HEK293 (cell line): ENCODE measurements at regions not wholly inside any gene's neighbourhood (a gene's known extent, or its start where the extent isn't known, plus 50 kb on each side); places are given as distances from the start of the nearest gene placed in this dataset.

ENCODE experiments used
- CTCF ChIA-PET: fragments of 350-600 bp; formaldehyde crosslinking; extraction: SDS; loops from one replicate; lab custom pipeline; 2021; ENCODE audit warnings: antibody characterized with exemption; lab: Yijun Ruan, JAX
- POLR2A ChIA-PET: fragments of 300-600 bp; formaldehyde crosslinking; extraction: SDS; loops from one replicate; lab custom pipeline; 2020; ENCODE audit warnings: antibody characterized with exemption, inconsistent platforms; lab: Yijun Ruan, JAX
- H3K27ac ChIP-seq: fragments of 200-500 bp; sonication (Bioruptor generic); 2 replicates; pipeline ENCODE4 v1.5.1; 2014; ENCODE audit warnings: low read depth, low read length, control low read depth, inconsistent platforms; ENCODE audit errors: extremely low read depth
- H3K36me3 ChIP-seq, 2 experiments: fragments of 200-500 bp in 1 of 2; sonication (Bioruptor generic) in 1 of 2; 1 replicate in 1 of 2; 2 replicates in 1 of 2; pipeline ENCODE4 v1.5.1; 2014 to 2017; ENCODE audit warnings: inconsistent platforms in 2 of 2, low read length in 2 of 2; ENCODE audit not compliant: control insufficient read depth in 2 of 2, insufficient read depth in 1 of 2
- H3K4me1 ChIP-seq: fragments of 200-500 bp; sonication (Bioruptor generic); 2 replicates; pipeline ENCODE4 v1.5.1; 2014; ENCODE audit warnings: mild to moderate bottlenecking, low read length, inconsistent platforms; ENCODE audit not compliant: control insufficient read depth, insufficient read depth
- H3K4me3 ChIP-seq: 2 replicates; pipeline ENCODE4 v1.5.1; 2011; ENCODE audit warnings: low read depth, mild to moderate bottlenecking, control low read depth, low read length, moderate library complexity
- H3K9me3 ChIP-seq: fragments of 200-500 bp; sonication (Bioruptor generic); 2 replicates; pipeline ENCODE4 v1.5.1; 2014; ENCODE audit warnings: low read depth, low read length, inconsistent platforms; ENCODE audit not compliant: control insufficient read depth, insufficient read depth
- BCL11B ChIP-seq: fragments of 450-650 bp; formaldehyde crosslinking; IDR thresholded peaks from 2 replicates; pipeline ENCODE4 v1.5.1; 2016; ENCODE audit warnings: low read depth, missing biosample characterization, missing genetic modification characterization
- HOXD13 ChIP-seq: sonication (generic); formaldehyde crosslinking; IDR thresholded peaks from 2 replicates; pipeline ENCODE4 v1.8.0; 2022; ENCODE audit warnings: missing genetic modification reagents, borderline replicate concordance
- SETDB1 ChIP-seq: IDR thresholded peaks from one replicate; pipeline ENCODE4 v1.6.1; 2017; ENCODE audit warnings: mild to moderate bottlenecking, low read length, moderate library complexity, mixed read lengths; ENCODE audit not compliant: insufficient read length
- YY2 ChIP-seq: fragments of 450-650 bp; formaldehyde crosslinking; IDR thresholded peaks from 2 replicates; pipeline ENCODE4 v1.5.1; 2016; ENCODE audit warnings: missing biosample characterization, missing genetic modification characterization
- ZBTB1 ChIP-seq: fragments of 450-650 bp; formaldehyde crosslinking; IDR thresholded peaks from 2 replicates; pipeline ENCODE4 v1.5.1; 2016; ENCODE audit warnings: missing biosample characterization, missing genetic modification characterization
- ZBTB17 ChIP-seq: fragments of 450-650 bp; formaldehyde crosslinking; IDR thresholded peaks from 2 replicates; pipeline ENCODE4 v1.5.1; 2016; ENCODE audit warnings: missing biosample characterization, missing genetic modification characterization
- ZBTB7A ChIP-seq: fragments of 450-650 bp; formaldehyde crosslinking; IDR thresholded peaks from 2 replicates; pipeline ENCODE4 v1.5.1; 2016; ENCODE audit warnings: low read depth, missing biosample characterization, missing genetic modification characterization
- ZEB2 ChIP-seq: fragments of 450-650 bp; formaldehyde crosslinking; IDR thresholded peaks from 2 replicates; pipeline ENCODE4 v1.5.1; 2016; ENCODE audit warnings: missing biosample characterization, missing genetic modification characterization
- ZFHX2 ChIP-seq: fragments of 450-650 bp; formaldehyde crosslinking; conservative IDR thresholded peaks from 2 replicates; pipeline ENCODE4 v1.5.1; 2016; ENCODE audit warnings: missing biosample characterization, missing genetic modification characterization
- ZNF112 ChIP-seq: fragments of 450-650 bp; formaldehyde crosslinking; IDR thresholded peaks from 2 replicates; pipeline ENCODE4 v1.5.0; 2017; ENCODE audit warnings: missing biosample characterization, missing genetic modification characterization
- ZNF132 ChIP-seq: fragments of 450-650 bp; formaldehyde crosslinking; IDR thresholded peaks from 2 replicates; pipeline ENCODE4 v1.5.1; 2017; ENCODE audit warnings: missing biosample characterization, missing genetic modification characterization, borderline replicate concordance
- ZNF202 ChIP-seq: fragments of 450-650 bp; formaldehyde crosslinking; IDR thresholded peaks from 2 replicates; pipeline ENCODE4 v1.5.1; 2016; ENCODE audit warnings: missing biosample characterization, missing genetic modification characterization, borderline replicate concordance
- ZNF214 ChIP-seq: fragments of 450-650 bp; formaldehyde crosslinking; IDR thresholded peaks from 2 replicates; pipeline ENCODE4 v1.5.1; 2017; ENCODE audit warnings: missing biosample characterization, mild to moderate bottlenecking, missing genetic modification characterization, borderline replicate concordance
- ZNF23 ChIP-seq: fragments of 450-650 bp; formaldehyde crosslinking; IDR thresholded peaks from 2 replicates; pipeline ENCODE4 v1.5.1; 2016; ENCODE audit warnings: missing biosample characterization, missing genetic modification characterization, borderline replicate concordance
- ZNF426 ChIP-seq: fragments of 450-650 bp; formaldehyde crosslinking; IDR thresholded peaks from 2 replicates; pipeline ENCODE4 v1.5.1; 2017; ENCODE audit warnings: missing biosample characterization, missing genetic modification characterization, mild to moderate bottlenecking, inconsistent platforms, moderate library complexity
- ZNF473 ChIP-seq: fragments of 450-650 bp; formaldehyde crosslinking; IDR thresholded peaks from 2 replicates; pipeline ENCODE4 v1.5.1; 2017; ENCODE audit warnings: missing biosample characterization, missing genetic modification characterization
- ZNF510 ChIP-seq: fragments of 450-650 bp; formaldehyde crosslinking; IDR thresholded peaks from 2 replicates; pipeline ENCODE4 v1.5.1; 2018; ENCODE audit warnings: mild to moderate bottlenecking, missing genetic modification characterization, missing biosample characterization; ENCODE audit not compliant: insufficient replicate concordance
- ZNF544 ChIP-seq: fragments of 450-650 bp; formaldehyde crosslinking; IDR thresholded peaks from 2 replicates; pipeline ENCODE4 v1.5.0; 2017; ENCODE audit warnings: missing biosample characterization, missing genetic modification characterization
- ZNF639 ChIP-seq: fragments of 450-650 bp; formaldehyde crosslinking; IDR thresholded peaks from 2 replicates; pipeline ENCODE4 v1.5.1; 2016; ENCODE audit warnings: missing biosample characterization, missing genetic modification characterization
- ZNF660 ChIP-seq: fragments of 450-650 bp; IDR thresholded peaks from 2 replicates; pipeline ENCODE4 v1.5.1; 2018; ENCODE audit warnings: missing biosample characterization, mild to moderate bottlenecking, missing genetic modification characterization
- ZNF785 ChIP-seq: fragments of 450-650 bp; formaldehyde crosslinking; IDR thresholded peaks from 2 replicates; pipeline ENCODE4 v1.5.1; 2016; ENCODE audit warnings: missing biosample characterization, missing genetic modification characterization
- ZNF791 ChIP-seq: fragments of 450-650 bp; formaldehyde crosslinking; IDR thresholded peaks from 2 replicates; pipeline ENCODE4 v1.5.1; 2016; ENCODE audit warnings: missing biosample characterization, missing genetic modification characterization
- ZSCAN5A ChIP-seq: fragments of 450-650 bp; formaldehyde crosslinking; IDR thresholded peaks from 2 replicates; pipeline ENCODE4 v1.5.1; 2016; ENCODE audit warnings: missing biosample characterization, missing genetic modification characterization
- ZXDB ChIP-seq: fragments of 450-650 bp; formaldehyde crosslinking; IDR thresholded peaks from 2 replicates; pipeline ENCODE4 v1.5.1; 2016; ENCODE audit warnings: missing biosample characterization, missing genetic modification characterization
- TF ChIP-seq, protein P1 (sequence below): fragments of 450-650 bp; formaldehyde crosslinking; IDR thresholded peaks from 2 replicates; pipeline ENCODE4 v1.5.1; 2016; ENCODE audit warnings: missing biosample characterization, missing genetic modification characterization
- TF ChIP-seq, protein P2 (sequence below): fragments of 450-650 bp; formaldehyde crosslinking; IDR thresholded peaks from 2 replicates; pipeline ENCODE4 v1.5.1; 2016; ENCODE audit warnings: missing biosample characterization, missing genetic modification characterization
- TF ChIP-seq, protein P3 (sequence below): fragments of 450-650 bp; formaldehyde crosslinking; IDR thresholded peaks from 2 replicates; pipeline ENCODE4 v1.5.1; 2016; ENCODE audit warnings: missing biosample characterization, missing genetic modification characterization
- TF ChIP-seq, protein P4 (sequence below): fragments of 450-650 bp; formaldehyde crosslinking; IDR thresholded peaks from 2 replicates; pipeline ENCODE4 v1.5.1; 2016; ENCODE audit warnings: missing biosample characterization, missing genetic modification characterization

GRCh38 chr4:107482546-107482945 lies 237.5 kb downstream of the PAPSS1 start:
- CTCF ChIA-PET, result no interaction called here
- H3K27ac ChIP-seq, result no peak overlapping the region
- no peaks in the 10 kb centered on the region for H3K9me3 ChIP-seq
- TF ChIP-seq ZNF660 (tag by site-specific recombination), result no peak
- TF ChIP-seq ZNF510 (tag by site-specific recombination), result no peak
- no peak for TF ChIP-seq ZNF544 (tag by site-specific recombination)
- TF ChIP-seq ZSCAN5A (tag by site-specific recombination), result no peak
- no peak for TF ChIP-seq YY2 (tag by site-specific recombination)
- TF ChIP-seq ZNF202 (tag by site-specific recombination), result no peak
- TF ChIP-seq ZNF23, result no peak
- TF ChIP-seq, protein P1, sequence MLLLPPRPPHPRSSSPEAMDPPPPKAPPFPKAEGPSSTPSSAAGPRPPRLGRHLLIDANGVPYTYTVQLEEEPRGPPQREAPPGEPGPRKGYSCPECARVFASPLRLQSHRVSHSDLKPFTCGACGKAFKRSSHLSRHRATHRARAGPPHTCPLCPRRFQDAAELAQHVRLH, result no peak
- TF ChIP-seq, protein P2, sequence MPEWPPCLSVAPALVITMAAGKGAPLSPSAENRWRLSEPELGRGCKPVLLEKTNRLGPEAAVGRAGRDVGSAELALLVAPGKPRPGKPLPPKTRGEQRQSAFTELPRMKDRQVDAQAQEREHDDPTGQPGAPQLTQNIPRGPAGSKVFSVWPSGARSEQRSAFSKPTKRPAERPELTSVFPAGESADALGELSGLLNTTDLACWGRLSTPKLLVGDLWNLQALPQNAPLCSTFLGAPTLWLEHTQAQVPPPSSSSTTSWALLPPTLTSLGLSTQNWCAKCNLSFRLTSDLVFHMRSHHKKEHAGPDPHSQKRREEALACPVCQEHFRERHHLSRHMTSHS, result no peak
- no peak for TF ChIP-seq ZNF785 (tag by site-specific recombination)
- TF ChIP-seq ZNF214 (tag by site-specific recombination), result no peak
- no peak for TF ChIP-seq BCL11B (tag by site-specific recombination)
- no peak for TF ChIP-seq ZBTB7A
- no peak for TF ChIP-seq ZNF791 (tag by site-specific recombination)
- no peak for TF ChIP-seq ZNF112 (tag by site-specific recombination)
- POLR2A ChIA-PET, result no interaction called here
- H3K4me3 ChIP-seq, result no peak overlapping the region
- no peaks in the 10 kb centered on the region for H3K4me1 ChIP-seq
- no peaks in the 10 kb centered on the region for H3K36me3 ChIP-seq

DNA sequence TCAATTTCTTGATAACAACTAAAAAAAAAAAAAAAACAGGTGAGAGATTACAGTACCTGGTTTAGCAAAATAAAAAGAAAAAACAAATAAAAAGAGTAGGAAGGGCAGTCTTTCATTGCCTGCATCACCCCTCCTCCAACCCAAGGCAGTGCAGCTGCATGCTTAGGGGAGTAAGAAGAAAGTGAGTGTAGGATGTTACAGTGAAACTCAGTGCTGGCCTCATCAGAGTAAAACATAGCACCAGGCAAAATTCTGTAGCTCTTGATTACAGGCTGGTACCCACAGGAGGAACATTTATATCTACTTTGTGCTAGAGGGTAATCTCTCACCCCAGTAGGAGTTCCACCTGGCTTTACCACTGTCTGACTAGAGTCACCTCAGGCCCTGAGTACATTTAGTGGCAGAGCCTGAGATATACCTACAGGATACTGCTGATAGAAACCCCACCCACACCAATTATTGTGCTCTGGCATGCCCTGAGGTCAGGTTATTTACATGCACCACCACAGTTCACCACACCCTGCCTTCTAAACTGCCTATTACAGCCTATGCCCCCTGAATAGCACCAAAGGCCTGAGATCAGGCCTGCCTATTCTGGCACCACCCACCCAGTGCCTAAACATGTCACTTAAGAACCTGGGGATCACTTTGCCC lies 241.6 kb downstream of the PAPSS1 start:
- POLR2A ChIA-PET, result no interaction called here
- no peaks in the 10 kb centered on the region for H3K36me3 ChIP-seq
- H3K4me1 ChIP-seq, result no peaks in the 10 kb centered on the region
- no peak overlapping the region for H3K27ac ChIP-seq
- H3K4me3 ChIP-seq, result no peak overlapping the region
- TF ChIP-seq ZNF426 (tag by site-specific recombination), result no peak
- TF ChIP-seq, protein P3, sequence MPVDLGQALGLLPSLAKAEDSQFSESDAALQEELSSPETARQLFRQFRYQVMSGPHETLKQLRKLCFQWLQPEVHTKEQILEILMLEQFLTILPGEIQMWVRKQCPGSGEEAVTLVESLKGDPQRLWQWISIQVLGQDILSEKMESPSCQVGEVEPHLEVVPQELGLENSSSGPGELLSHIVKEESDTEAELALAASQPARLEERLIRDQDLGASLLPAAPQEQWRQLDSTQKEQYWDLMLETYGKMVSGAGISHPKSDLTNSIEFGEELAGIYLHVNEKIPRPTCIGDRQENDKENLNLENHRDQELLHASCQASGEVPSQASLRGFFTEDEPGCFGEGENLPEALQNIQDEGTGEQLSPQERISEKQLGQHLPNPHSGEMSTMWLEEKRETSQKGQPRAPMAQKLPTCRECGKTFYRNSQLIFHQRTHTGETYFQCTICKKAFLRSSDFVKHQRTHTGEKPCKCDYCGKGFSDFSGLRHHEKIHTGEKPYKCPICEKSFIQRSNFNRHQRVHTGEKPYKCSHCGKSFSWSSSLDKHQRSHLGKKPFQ (tag by site-specific recombination), result no peak
- TF ChIP-seq, all 188 proteins: peak for 0
- CTCF ChIA-PET, result no interaction called here
- no peaks in the 10 kb centered on the region for H3K9me3 ChIP-seq

DNA sequence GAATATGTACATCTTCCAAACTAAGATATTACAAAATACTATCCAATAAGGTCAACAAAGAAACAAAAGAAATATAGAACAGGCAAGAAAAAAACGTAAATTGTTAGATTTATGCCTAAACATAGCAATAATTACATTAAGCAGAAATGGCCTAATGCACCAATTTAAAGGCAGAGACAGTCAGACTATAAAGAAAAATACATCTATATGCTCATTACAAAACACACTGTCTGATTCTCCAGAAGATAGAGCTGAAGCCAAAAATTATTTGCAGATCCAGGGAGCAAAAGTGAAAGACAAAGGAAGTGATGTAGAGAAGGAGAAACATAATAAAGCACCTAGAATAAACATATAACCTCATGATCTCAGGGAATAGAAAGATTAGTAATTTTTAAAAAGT lies 246.9 kb downstream of the PAPSS1 start:
- H3K27ac ChIP-seq, result no peak overlapping the region
- CTCF ChIA-PET, result no interaction called here
- POLR2A ChIA-PET, result no interaction called here
- H3K36me3 ChIP-seq, result no peaks in the 10 kb centered on the region
- no peaks in the 10 kb centered on the region for H3K9me3 ChIP-seq
- H3K4me3 ChIP-seq, result no peak overlapping the region
- no peaks in the 10 kb centered on the region for H3K4me1 ChIP-seq
- TF ChIP-seq HOXD13 (no peak), SETDB1 (no peak), ZNF639 (tag by site-specific recombination) (no peak), ZXDB (tag by site-specific recombination) (no peak), ZBTB17 (tag by site-specific recombination) (no peak), ZEB2 (no peak), ZBTB1 (tag by site-specific recombination) (no peak), ZNF473 (tag by site-specific recombination) (no peak), ZNF132 (tag by site-specific recombination) (no peak), ZFHX2 (tag by site-specific recombination) (no peak)
- TF ChIP-seq, protein P4, sequence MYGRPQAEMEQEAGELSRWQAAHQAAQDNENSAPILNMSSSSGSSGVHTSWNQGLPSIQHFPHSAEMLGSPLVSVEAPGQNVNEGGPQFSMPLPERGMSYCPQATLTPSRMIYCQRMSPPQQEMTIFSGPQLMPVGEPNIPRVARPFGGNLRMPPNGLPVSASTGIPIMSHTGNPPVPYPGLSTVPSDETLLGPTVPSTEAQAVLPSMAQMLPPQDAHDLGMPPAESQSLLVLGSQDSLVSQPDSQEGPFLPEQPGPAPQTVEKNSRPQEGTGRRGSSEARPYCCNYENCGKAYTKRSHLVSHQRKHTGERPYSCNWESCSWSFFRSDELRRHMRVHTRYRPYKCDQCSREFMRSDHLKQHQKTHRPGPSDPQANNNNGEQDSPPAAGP (tag by site-specific recombination), result no peak
